ENCODE measurements at regions not wholly inside any gene's neighbourhood (a gene's known extent, or its start where the extent isn't known, plus 50 kb on each side); places are given as distances from the start of the nearest gene placed in this dataset.
A peak's percentile ranks its signal among the peaks of the same experiment; 100 is the strongest.

GRCh38 chr12:116687888-116688287 is 50.0 kb downstream of the SPRING1 start:
- Histone ChIP-seq H3K36me3 (no peaks in the 10 kb centered on the region), H3K27ac (no peak overlapping the region), H3K4me3 (no peak overlapping the region), H3K27me3 (no peaks in the 10 kb centered on the region), H3K4me1 (peaks cover 2 to 12% (median 3%) of the 10 kb centered on the region in 4 donors), H3K9me3 (no peaks in the 10 kb centered on the region)
- ATAC-seq (ENCODE audit: low FRiP score in 2 of 2) = peak; percentile 75 to 78
- WGBS, 2 donors = 67 to 70% methylated on average over 7 to 11 of the region's 11 CpGs
- TF ChIP-seq POLR2A (IDR thresholded peaks at IDR 0.05) (no peak), CTCF (IDR thresholded peaks at IDR 0.05) (peak; percentile 43 to 83 (median 60)), POLR2AphosphoS5 (IDR thresholded peaks at IDR 0.05) (peak in 1 of 2 donors; percentile 15)
- peak in 1 of 2 donors; percentile 35 for DNase-seq

GRCh38 chr12:116684891-116685290 is 53.0 kb downstream of the SPRING1 start:
- DNase-seq (no peak), ATAC-seq (ENCODE audit: low FRiP score in 2 of 2) (no peak)
- 83 to 85% methylated on average over 3 of the region's 3 CpGs for WGBS, 2 donors
- Histone ChIP-seq H3K9me3 (no peaks in the 10 kb centered on the region), H3K4me3 (no peak overlapping the region), H3K27me3 (no peaks in the 10 kb centered on the region), H3K27ac (no peak overlapping the region), H3K36me3 (no peaks in the 10 kb centered on the region), H3K4me1 (peaks cover 0 to 7% (median 0%) of the 10 kb centered on the region in 4 donors)
- TF ChIP-seq EP300 (IDR thresholded peaks at IDR 0.05) (no peak), CTCF (IDR thresholded peaks at IDR 0.05) (no peak), POLR2AphosphoS5 (IDR thresholded peaks at IDR 0.05) (no peak), POLR2A (IDR thresholded peaks at IDR 0.05) (no peak)

GRCh38 chr12:116677202-116677661 is 60.6 kb downstream of the SPRING1 start:
- Histone ChIP-seq H3K27ac (no peak overlapping the region), H3K27me3 (no peaks in the 10 kb centered on the region), H3K9me3 (no peaks in the 10 kb centered on the region), H3K4me3 (no peak overlapping the region), H3K4me1 (peaks cover 18 to 36% (median 33%) of the 10 kb centered on the region in 4 donors), H3K36me3 (no peaks in the 10 kb centered on the region)
- DNase-seq = no peak
- ATAC-seq (ENCODE audit: low FRiP score in 2 of 2) = no peak
- WGBS, 2 donors = 43 to 61% methylated on average over 4 of the region's 4 CpGs
- TF ChIP-seq EP300 (IDR thresholded peaks at IDR 0.05) (no peak), POLR2A (IDR thresholded peaks at IDR 0.05) (no peak), POLR2AphosphoS5 (IDR thresholded peaks at IDR 0.05) (no peak), CTCF (IDR thresholded peaks at IDR 0.05) (no peak)

GRCh38 chr12:116675339-116676107 is 62.3 kb downstream of the SPRING1 start:
- no peaks in the 10 kb centered on the region for H3K36me3 ChIP-seq
- no peaks in the 10 kb centered on the region for H3K27me3 ChIP-seq
- H3K9me3 ChIP-seq = no peaks in the 10 kb centered on the region
- WGBS, 2 donors = 65 to 71% methylated on average over 18 of the region's 18 CpGs
- DNase-seq (no peak), ATAC-seq (ENCODE audit: low FRiP score in 2 of 2) (no peak)
- H3K27ac ChIP-seq = peak overlapping the region; percentile 19 to 73 (median 39)
- TF ChIP-seq EP300 (IDR thresholded peaks at IDR 0.05) = peak in 1 of 4 donors; percentile 32
- no peak for TF ChIP-seq POLR2A (IDR thresholded peaks at IDR 0.05)
- peak; percentile 12 to 51 for TF ChIP-seq POLR2AphosphoS5 (IDR thresholded peaks at IDR 0.05)
- no peak overlapping the region for H3K4me3 ChIP-seq
- peaks cover 18 to 36% (median 33%) of the 10 kb centered on the region in 4 donors for H3K4me1 ChIP-seq

- TF ChIP-seq EP300 (IDR thresholded peaks at IDR 0.05) (no peak), POLR2AphosphoS5 (IDR thresholded peaks at IDR 0.05) (no peak), POLR2A (IDR thresholded peaks at IDR 0.05) (no peak), CTCF (IDR thresholded peaks at IDR 0.05) (no peak)
Observed at GRCh38 chr12:116674643-116675183, 63.2 kb downstream of the SPRING1 start.

More at GRCh38 chr12:116674643-116675183, 63.2 kb downstream of the SPRING1 start:
- ATAC-seq (ENCODE audit: low FRiP score in 2 of 2) (no peak), DNase-seq (no peak)
- H3K4me1 ChIP-seq = peaks cover 18 to 36% (median 33%) of the 10 kb centered on the region in 4 donors
- H3K4me3 ChIP-seq = no peak overlapping the region
- no peaks in the 10 kb centered on the region for H3K9me3 ChIP-seq
- no peaks in the 10 kb centered on the region for H3K27me3 ChIP-seq
- 80 to 86% methylated on average over 5 of the region's 5 CpGs for WGBS, 2 donors
- no peaks in the 10 kb centered on the region for H3K36me3 ChIP-seq
- H3K27ac ChIP-seq = peak overlapping the region; percentile 6 to 73 (median 28)

Data from upper lobe of left lung (tissue), 6 donors.